K562 (cell line): ENCODE measurements at regions not wholly inside any gene's neighbourhood (a gene's known extent, or its start where the extent isn't known, plus 50 kb on each side); places are given as distances from the start of the nearest gene placed in this dataset.

Experiments used
- ATAC-seq: fragments of 200-7000 bp; cut with Tn5 transposase; 3 replicates; pipeline ENCODE4 v1.9.1; 2020; ENCODE audit warnings: moderate library complexity
- BruUV-seq: library from RNA; stranded (reverse); fragments of 400-500 nt; replicated peaks from 2 replicates; lab custom pipeline; 2021; lab: Mats Ljungman, UMichigan
- CTCF ChIA-PET: fragments of 300-600 bp; formaldehyde crosslinking; extraction: SDS; loops from one replicate; lab custom pipeline; 2021; ENCODE audit warnings: low intra/inter-chr PET ratio; lab: Yijun Ruan, JAX
- POLR2A ChIA-PET: fragments of 300-600, 350-650 bp; sonication (Branson Sonifier 250); formaldehyde crosslinking; extraction: SDS; loops from one replicate; lab custom pipeline; 2021; ENCODE audit warnings: antibody characterized with exemption, inconsistent platforms; lab: Yijun Ruan, JAX
- DNase-seq, 4 experiments: peaks; one replicate each; pipeline versions ENCODE4 v3.0.0 to v3.0.0-alpha.2; 2011 to 2018; ENCODE audit warnings: low spot score in 3 of 4, mixed read lengths in 3 of 4; ENCODE audit errors: extremely low read depth in 1 of 4
- FAIRE-seq: peaks from 2 replicates; lab custom pipeline; 2011; peaks lifted over from hg19 to GRCh38; lab: Jason Lieb, UNC
- H2AFZ ChIP-seq: 2 replicates; pipeline ENCODE4 v1.6.0; 2011; ENCODE audit warnings: low read depth, low read length, control low read depth, inconsistent platforms
- H3K27ac ChIP-seq: fragments of 200-600 bp; 3 replicates; pipeline ENCODE4 v1.8.0; 2011; ENCODE audit warnings: low read depth, mild to moderate bottlenecking, control low read depth, inconsistent platforms, low read length, moderate library complexity, mixed read lengths; ENCODE audit errors: extremely low read depth
- H3K27me3 ChIP-seq, 2 experiments: fragments of 300-600 bp in 1 of 2; 2 replicates in 1 of 2; 3 replicates in 1 of 2; pipeline versions ENCODE4 v1.6.0 to v1.8.0; 2011; ENCODE audit warnings: inconsistent platforms in 2 of 2, low read length in 2 of 2, mild to moderate bottlenecking in 1 of 2, mixed read lengths in 1 of 2, moderate library complexity in 1 of 2; ENCODE audit not compliant: control insufficient read depth in 2 of 2, insufficient read depth in 2 of 2
- H3K36me3 ChIP-seq: fragments of 300-600 bp; 3 replicates; pipeline ENCODE4 v1.8.0; 2011; ENCODE audit warnings: mild to moderate bottlenecking, low read length, inconsistent platforms; ENCODE audit not compliant: control insufficient read depth, insufficient read depth
- H3K4me1 ChIP-seq, 2 experiments: fragments of 200-600 bp in 1 of 2; replicated peaks in 1 of 2; 2 replicates in 1 of 2; 3 replicates in 1 of 2; pipeline versions ENCODE4 v1.5.1 to v1.8.0; 2011; ENCODE audit warnings: inconsistent platforms in 2 of 2, low read length in 2 of 2, mild to moderate bottlenecking in 1 of 2, mixed read lengths in 1 of 2, moderate library complexity in 1 of 2; ENCODE audit not compliant: control insufficient read depth in 2 of 2, insufficient read depth in 2 of 2
- H3K4me2 ChIP-seq: 2 replicates; pipeline ENCODE4 v1.6.1; 2011; ENCODE audit warnings: low read length, control low read depth, inconsistent platforms, mixed read lengths; ENCODE audit not compliant: insufficient read depth
- H3K4me3 ChIP-seq: fragments of 200-600 bp; sonication (generic), shearing (Covaris generic); 2 replicates; pipeline ENCODE4 v1.5.1; 2016; ENCODE audit warnings: control low read depth, inconsistent platforms
- H3K79me2 ChIP-seq: fragments of 200-600 bp; 3 replicates; pipeline ENCODE4 v1.8.0; 2011; ENCODE audit warnings: low read length, inconsistent platforms; ENCODE audit not compliant: control insufficient read depth, insufficient read depth
- H3K9ac ChIP-seq, 2 experiments: 2 replicates each; pipeline versions ENCODE4 v1.6.0 to v1.6.1; 2011; ENCODE audit warnings: low read depth in 2 of 2, low read length in 2 of 2, control low read depth in 1 of 2, inconsistent platforms in 1 of 2, mild to moderate bottlenecking in 1 of 2, mixed read lengths in 1 of 2; ENCODE audit not compliant: insufficient read depth in 1 of 2
- H3K9me1 ChIP-seq: one replicate; pipeline ENCODE4 v1.6.0; 2011; ENCODE audit warnings: inconsistent platforms, mild to moderate bottlenecking, low read length, moderate library complexity; ENCODE audit not compliant: control insufficient read depth, insufficient read depth
- H3K9me3 ChIP-seq: replicated peaks from 2 replicates; pipeline ENCODE4 v1.5.1; 2011; ENCODE audit warnings: low read depth, low read length, inconsistent platforms; ENCODE audit not compliant: control insufficient read depth, insufficient read depth
- H4K20me1 ChIP-seq: replicated peaks from 2 replicates; pipeline ENCODE4 v1.6.1; 2011; ENCODE audit warnings: low read length, inconsistent platforms, mixed read lengths; ENCODE audit not compliant: control insufficient read depth, insufficient read depth
- C11orf30 ChIP-seq: fragments of 450-650 bp; IDR thresholded peaks from 2 replicates; pipeline ENCODE4 v1.6.1; 2016; ENCODE audit warnings: low read depth, mild to moderate bottlenecking
- FOSL1 ChIP-seq: fragments of 200-800 bp; sonication (Bioruptor generic); conservative IDR thresholded peaks from 2 replicates; pipeline ENCODE4 v1.6.1; 2016; ENCODE audit warnings: missing genetic modification characterization, missing compliant biosample characterization
- HSF4 ChIP-seq: fragments of 250-450 bp; sonication (Bioruptor Pico); IDR thresholded peaks from 2 replicates; pipeline ENCODE4 v2.1.2; 2022; ENCODE audit warnings: mild to moderate bottlenecking, moderate library complexity, borderline replicate concordance
- NUFIP1 ChIP-seq: fragments of 450-650 bp; IDR thresholded peaks from 2 replicates; pipeline ENCODE4 v1.6.1; 2018; ENCODE audit not compliant: partially characterized antibody
- TCF7L2 ChIP-seq: fragments of 150-350 bp; IDR thresholded peaks from 2 replicates; pipeline ENCODE4 v1.6.1; 2016; ENCODE audit warnings: low read depth, mild to moderate bottlenecking, low read length, moderate library complexity
- ZC3H4 ChIP-seq: sonication (generic); formaldehyde crosslinking; IDR thresholded peaks from 2 replicates; pipeline ENCODE4 v1.9.0; 2021; ENCODE audit warnings: missing genetic modification reagents, borderline replicate concordance
- WGBS: fragments of 100-300 bp; shearing (Covaris generic); methylation state at CpG from one replicate; pipeline ENCODE4 v1.1.6; 2016; ENCODE audit warnings: low coverage, mixed read lengths; ENCODE audit not compliant: insufficient coverage; ENCODE audit errors: missing lambda C conversion rate; 5-methylcytosine and 5-hydroxymethylcytosine counted together
- in situ Hi-C: fragments of 300-500 bp; cut with MboI; formaldehyde crosslinking; loops from 4 replicates; pipeline ENCODE4 v1.15.0; 2018; ENCODE audit warnings: inconsistent platforms, mixed read lengths
- intact Hi-C: fragments of 100-400 bp; cut with micrococcal nuclease; formaldehyde crosslinking; loops from 2 replicates; pipeline ENCODE4 v1.14.2; 2022
- TF ChIP-seq, protein P1 (sequence below): fragments of 450-650 bp; IDR thresholded peaks from one replicate; pipeline ENCODE4 v1.6.1; 2018; ENCODE audit warnings: mild to moderate bottlenecking, moderate library complexity; ENCODE audit not compliant: partially characterized antibody
- TF ChIP-seq, protein P2 (sequence below): fragments of 250-450 bp; sonication (Bioruptor Pico); IDR thresholded peaks from 2 replicates; pipeline ENCODE4 v1.4.0; 2020

DNA sequence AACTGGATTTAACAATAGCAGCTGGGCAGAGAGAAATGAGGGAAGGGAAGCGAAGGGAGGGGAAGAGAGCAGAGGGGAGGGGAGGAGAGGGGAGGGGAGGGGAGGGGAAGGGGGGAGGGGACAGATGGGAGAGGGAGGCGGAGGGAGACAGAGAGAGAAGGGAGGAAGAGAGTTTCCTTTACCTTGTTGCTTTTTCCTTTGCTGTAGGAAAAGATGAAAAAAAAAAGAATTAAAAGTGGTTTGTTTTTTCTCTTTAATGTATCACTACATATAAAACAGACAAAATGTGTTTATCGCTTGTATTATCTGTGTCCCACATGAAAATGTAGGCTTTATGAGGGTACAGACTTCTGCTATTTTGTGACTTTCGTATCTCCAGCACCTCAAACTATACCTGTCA is 190.4 kb upstream of the KYNU start:
- intact Hi-C loops = no loop called here
- ChIA-PET POLR2A (no interaction called here), CTCF (no interaction called here)
- no peaks in the 10 kb centered on the region for H3K9me3 ChIP-seq
- H3K79me2 ChIP-seq = no peaks in the 10 kb centered on the region
- FAIRE-seq (no peak), ATAC-seq (no peak)
- H3K27me3 ChIP-seq = no peaks in the 10 kb centered on the region
- no peak overlapping the region for H3K27ac ChIP-seq
- no peak overlapping the region for H2AFZ ChIP-seq
- WGBS = 8% methylated on average over 3 of the region's 4 CpGs
- no peaks in the 10 kb centered on the region for H4K20me1 ChIP-seq
- in situ Hi-C loops = loop anchor here (25.0 kb wide), 1 partner anchor 300 kb away; no protein-coding TSS in a partner anchor
- no peaks in the 10 kb centered on the region for H3K9me1 ChIP-seq
- no peaks in the 10 kb centered on the region for H3K4me1 ChIP-seq
- H3K4me3 ChIP-seq = no peak overlapping the region
- no peak for TF ChIP-seq NUFIP1
- TF ChIP-seq ZC3H4 (CRISPR knock-in tag) = no peak
- no peak for TF ChIP-seq FOSL1 (tag)
- TF ChIP-seq, all 486 proteins: peak for 0
- no TSS peak for BruUV-seq
- H3K9ac ChIP-seq = no peak overlapping the region
- no peaks in the 10 kb centered on the region for H3K36me3 ChIP-seq
- H3K4me2 ChIP-seq = no peak overlapping the region
- DNase-seq = no peak

DNA sequence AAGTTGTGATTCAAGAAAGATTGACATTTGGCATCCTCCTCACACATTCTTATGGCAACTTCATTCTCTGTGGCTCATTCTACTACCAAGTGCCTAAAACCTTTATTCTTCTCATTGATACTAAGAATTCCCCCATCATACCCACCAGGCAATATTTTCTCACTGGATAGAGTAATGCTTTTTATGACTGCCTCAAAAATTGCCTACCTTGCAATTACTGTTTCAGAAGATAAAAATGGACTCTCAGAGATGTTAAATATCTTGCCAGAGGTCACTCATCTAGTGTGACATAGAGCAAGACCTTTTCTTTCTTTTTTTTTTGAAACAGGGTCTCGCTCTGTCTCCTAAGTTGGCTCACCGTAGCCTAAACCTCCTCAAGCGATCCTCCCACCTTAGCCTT is 192.8 kb upstream of the KYNU start:
- Histone ChIP-seq H2AFZ (no peak overlapping the region), H3K9me1 (no peaks in the 10 kb centered on the region), H3K4me2 (no peak overlapping the region), H3K27ac (no peak overlapping the region), H3K36me3 (no peaks in the 10 kb centered on the region), H3K4me1 (no peaks in the 10 kb centered on the region), H3K27me3 (no peaks in the 10 kb centered on the region), H3K4me3 (no peak overlapping the region), H4K20me1 (no peaks in the 10 kb centered on the region), H3K79me2 (no peaks in the 10 kb centered on the region), H3K9ac (no peak overlapping the region), H3K9me3 (no peaks in the 10 kb centered on the region)
- intact Hi-C loops = loop anchor here (5.0 kb wide), 1 partner anchor 63 kb away; no protein-coding TSS in a partner anchor
- ATAC-seq (no peak), FAIRE-seq (no peak), DNase-seq (no peak)
- ChIA-PET POLR2A (no interaction called here), CTCF (no interaction called here)
- BruUV-seq = no TSS peak
- WGBS = 11% methylated on average over 3 of the region's 3 CpGs
- in situ Hi-C loops = loop anchor here (25.0 kb wide), 1 partner anchor 303 kb away; no protein-coding TSS in a partner anchor
- TF ChIP-seq, protein P1, sequence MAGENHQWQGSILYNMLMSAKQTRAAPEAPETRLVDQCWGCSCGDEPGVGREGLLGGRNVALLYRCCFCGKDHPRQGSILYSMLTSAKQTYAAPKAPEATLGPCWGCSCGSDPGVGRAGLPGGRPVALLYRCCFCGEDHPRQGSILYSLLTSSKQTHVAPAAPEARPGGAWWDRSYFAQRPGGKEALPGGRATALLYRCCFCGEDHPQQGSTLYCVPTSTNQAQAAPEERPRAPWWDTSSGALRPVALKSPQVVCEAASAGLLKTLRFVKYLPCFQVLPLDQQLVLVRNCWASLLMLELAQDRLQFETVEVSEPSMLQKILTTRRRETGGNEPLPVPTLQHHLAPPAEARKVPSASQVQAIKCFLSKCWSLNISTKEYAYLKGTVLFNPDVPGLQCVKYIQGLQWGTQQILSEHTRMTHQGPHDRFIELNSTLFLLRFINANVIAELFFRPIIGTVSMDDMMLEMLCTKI = no peak
- TF ChIP-seq TCF7L2 (no peak), HSF4 (CRISPR knock-in tag) (no peak), C11orf30 (peak; percentile 34; the same call in 1 of the 2 replicates)
- TF ChIP-seq, protein P2, sequence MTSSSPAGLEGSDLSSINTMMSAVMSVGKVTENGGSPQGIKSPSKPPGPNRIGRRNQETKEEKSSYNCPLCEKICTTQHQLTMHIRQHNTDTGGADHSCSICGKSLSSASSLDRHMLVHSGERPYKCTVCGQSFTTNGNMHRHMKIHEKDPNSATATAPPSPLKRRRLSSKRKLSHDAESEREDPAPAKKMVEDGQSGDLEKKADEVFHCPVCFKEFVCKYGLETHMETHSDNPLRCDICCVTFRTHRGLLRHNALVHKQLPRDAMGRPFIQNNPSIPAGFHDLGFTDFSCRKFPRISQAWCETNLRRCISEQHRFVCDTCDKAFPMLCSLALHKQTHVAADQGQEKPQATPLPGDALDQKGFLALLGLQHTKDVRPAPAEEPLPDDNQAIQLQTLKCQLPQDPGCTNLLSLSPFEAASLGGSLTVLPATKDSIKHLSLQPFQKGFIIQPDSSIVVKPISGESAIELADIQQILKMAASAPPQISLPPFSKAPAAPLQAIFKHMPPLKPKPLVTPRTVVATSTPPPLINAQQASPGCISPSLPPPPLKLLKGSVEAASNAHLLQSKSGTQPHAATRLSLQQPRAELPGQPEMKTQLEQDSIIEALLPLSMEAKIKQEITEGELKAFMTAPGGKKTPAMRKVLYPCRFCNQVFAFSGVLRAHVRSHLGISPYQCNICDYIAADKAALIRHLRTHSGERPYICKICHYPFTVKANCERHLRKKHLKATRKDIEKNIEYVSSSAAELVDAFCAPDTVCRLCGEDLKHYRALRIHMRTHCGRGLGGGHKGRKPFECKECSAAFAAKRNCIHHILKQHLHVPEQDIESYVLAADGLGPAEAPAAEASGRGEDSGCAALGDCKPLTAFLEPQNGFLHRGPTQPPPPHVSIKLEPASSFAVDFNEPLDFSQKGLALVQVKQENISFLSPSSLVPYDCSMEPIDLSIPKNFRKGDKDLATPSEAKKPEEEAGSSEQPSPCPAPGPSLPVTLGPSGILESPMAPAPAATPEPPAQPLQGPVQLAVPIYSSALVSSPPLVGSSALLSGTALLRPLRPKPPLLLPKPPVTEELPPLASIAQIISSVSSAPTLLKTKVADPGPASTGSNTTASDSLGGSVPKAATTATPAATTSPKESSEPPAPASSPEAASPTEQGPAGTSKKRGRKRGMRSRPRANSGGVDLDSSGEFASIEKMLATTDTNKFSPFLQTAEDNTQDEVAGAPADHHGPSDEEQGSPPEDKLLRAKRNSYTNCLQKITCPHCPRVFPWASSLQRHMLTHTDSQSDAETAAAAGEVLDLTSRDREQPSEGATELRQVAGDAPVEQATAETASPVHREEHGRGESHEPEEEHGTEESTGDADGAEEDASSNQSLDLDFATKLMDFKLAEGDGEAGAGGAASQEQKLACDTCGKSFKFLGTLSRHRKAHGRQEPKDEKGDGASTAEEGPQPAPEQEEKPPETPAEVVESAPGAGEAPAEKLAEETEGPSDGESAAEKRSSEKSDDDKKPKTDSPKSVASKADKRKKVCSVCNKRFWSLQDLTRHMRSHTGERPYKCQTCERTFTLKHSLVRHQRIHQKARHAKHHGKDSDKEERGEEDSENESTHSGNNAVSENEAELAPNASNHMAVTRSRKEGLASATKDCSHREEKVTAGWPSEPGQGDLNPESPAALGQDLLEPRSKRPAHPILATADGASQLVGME (CRISPR knock-in tag) = no peak
